ENCODE measurements at regions not wholly inside any gene's neighbourhood (a gene's known extent, or its start where the extent isn't known, plus 50 kb on each side); places are given as distances from the start of the nearest gene placed in this dataset.

GRCh38 chr16:5578980-5579379, 481.4 kb upstream of the EEF2KMT start:
- Histone ChIP-seq H3K4me3 (ENCODE audit: low read length) (no peak overlapping the region), H4K20me1 (ENCODE audit: control insufficient read depth, insufficient read depth, low read depth, low read length) (no peaks in the 10 kb centered on the region), H3K4me1 (ENCODE audit: control insufficient read depth, low read length) (no peaks in the 10 kb centered on the region), H3K36me3 (ENCODE audit: control insufficient read depth, low read length) (no peaks in the 10 kb centered on the region), H3K79me2 (ENCODE audit: control insufficient read depth, low read length) (no peaks in the 10 kb centered on the region), H3K9me2 (replicated peaks; ENCODE audit: control insufficient read depth, low read length) (no peaks in the 10 kb centered on the region), H3F3A (ENCODE audit: control insufficient read depth, insufficient read depth) (no peaks in the 10 kb centered on the region), H3K27me3 (ENCODE audit: control insufficient read depth, low read length) (no peaks in the 10 kb centered on the region), H3K27ac (ENCODE audit: low read depth, low read length) (no peak overlapping the region), H3K4me2 (ENCODE audit: low read length) (no peak overlapping the region), H3K9me3 (ENCODE audit: control insufficient read depth, insufficient read depth, low read length) (no peaks in the 10 kb centered on the region)
- no peak for TF ChIP-seq CTCF (IDR thresholded peaks at IDR 0.05; ENCODE audit: low read depth, low read length, poor library complexity, severe bottlenecking)
- no peak for TF ChIP-seq EZH2phosphoT487 (IDR thresholded peaks at IDR 0.05; ENCODE audit: borderline replicate concordance, low read length)

GRCh38 chr16:5577463-5577862, 479.9 kb upstream of the EEF2KMT start:
- H3K27ac ChIP-seq (ENCODE audit: low read depth, low read length): no peak overlapping the region
- no peaks in the 10 kb centered on the region for H3K4me1 ChIP-seq (ENCODE audit: control insufficient read depth, low read length)
- no peak for TF ChIP-seq CTCF (IDR thresholded peaks at IDR 0.05; ENCODE audit: low read depth, low read length, poor library complexity, severe bottlenecking)
- no peak for TF ChIP-seq EZH2phosphoT487 (IDR thresholded peaks at IDR 0.05; ENCODE audit: borderline replicate concordance, low read length)
- H3K36me3 ChIP-seq (ENCODE audit: control insufficient read depth, low read length): no peaks in the 10 kb centered on the region
- no peaks in the 10 kb centered on the region for H3K9me3 ChIP-seq (ENCODE audit: control insufficient read depth, insufficient read depth, low read length)
- no peaks in the 10 kb centered on the region for H3K9me2 ChIP-seq (replicated peaks; ENCODE audit: control insufficient read depth, low read length)
- H3K79me2 ChIP-seq (ENCODE audit: control insufficient read depth, low read length): no peaks in the 10 kb centered on the region
- H3F3A ChIP-seq (ENCODE audit: control insufficient read depth, insufficient read depth): no peaks in the 10 kb centered on the region
- H3K27me3 ChIP-seq (ENCODE audit: control insufficient read depth, low read length): no peaks in the 10 kb centered on the region
- H3K4me2 ChIP-seq (ENCODE audit: low read length): no peak overlapping the region
- no peak overlapping the region for H3K4me3 ChIP-seq (ENCODE audit: low read length)
- no peaks in the 10 kb centered on the region for H4K20me1 ChIP-seq (ENCODE audit: control insufficient read depth, insufficient read depth, low read depth, low read length)

- no peaks in the 10 kb centered on the region for H4K20me1 ChIP-seq (ENCODE audit: control insufficient read depth, insufficient read depth, low read depth, low read length)
- no peak overlapping the region for H3K4me2 ChIP-seq (ENCODE audit: low read length)
- no peak overlapping the region for H3K4me3 ChIP-seq (ENCODE audit: low read length)
- H3K79me2 ChIP-seq (ENCODE audit: control insufficient read depth, low read length): no peaks in the 10 kb centered on the region
- H3K36me3 ChIP-seq (ENCODE audit: control insufficient read depth, low read length): no peaks in the 10 kb centered on the region
- H3K27ac ChIP-seq (ENCODE audit: low read depth, low read length): no peak overlapping the region
- H3K9me2 ChIP-seq (replicated peaks; ENCODE audit: control insufficient read depth, low read length): no peaks in the 10 kb centered on the region
- no peaks in the 10 kb centered on the region for H3F3A ChIP-seq (ENCODE audit: control insufficient read depth, insufficient read depth)
- no peak for TF ChIP-seq CTCF (IDR thresholded peaks at IDR 0.05; ENCODE audit: low read depth, low read length, poor library complexity, severe bottlenecking)
- TF ChIP-seq EZH2phosphoT487 (IDR thresholded peaks at IDR 0.05; ENCODE audit: borderline replicate concordance, low read length): no peak
- no peaks in the 10 kb centered on the region for H3K27me3 ChIP-seq (ENCODE audit: control insufficient read depth, low read length)
- H3K4me1 ChIP-seq (ENCODE audit: control insufficient read depth, low read length): no peaks in the 10 kb centered on the region
- H3K9me3 ChIP-seq (ENCODE audit: control insufficient read depth, insufficient read depth, low read length): no peaks in the 10 kb centered on the region
These were observed 478.2 kb upstream of the EEF2KMT start for GRCh38 chr16:5575646-5576245.
